Loucy (cell line): ENCODE measurements at regions not wholly inside any gene's neighbourhood (a gene's known extent, or its start where the extent isn't known, plus 50 kb on each side); places are given as distances from the start of the nearest gene placed in this dataset.

Experiments
- H2AFZ ChIP-seq: fragments of 200-600 bp; sonication (generic); 2 replicates; pipeline ENCODE4 v1.6.0; 2016; ENCODE audit warnings: antibody characterized with exemption, mild to moderate bottlenecking, low read length, moderate library complexity
- H3F3A ChIP-seq: fragments of 200-600 bp; 2 replicates; pipeline ENCODE4 v1.6.0; 2016; ENCODE audit warnings: antibody characterized with exemption, low read depth, mild to moderate bottlenecking
- H3K27me3 ChIP-seq: fragments of 200-600 bp; sonication (generic); 2 replicates; pipeline ENCODE4 v1.6.1; 2014; ENCODE audit warnings: low read length, mild to moderate bottlenecking; ENCODE audit not compliant: insufficient read depth, poor library complexity, severe bottlenecking
- H3K36me3 ChIP-seq: fragments of 200-600 bp; sonication (generic); 2 replicates; pipeline ENCODE4 v1.6.1; 2016; ENCODE audit warnings: low read length; ENCODE audit not compliant: insufficient read depth
- H3K4me1 ChIP-seq: fragments of 200-600 bp; sonication (generic); 2 replicates; pipeline ENCODE4 v1.5.1; 2014; ENCODE audit warnings: low read length, mild to moderate bottlenecking; ENCODE audit not compliant: insufficient read depth, poor library complexity, severe bottlenecking
- H3K4me2 ChIP-seq: fragments of 200-600 bp; sonication (generic); 2 replicates; pipeline ENCODE4 v1.6.0; 2014; ENCODE audit warnings: antibody characterized with exemption, low read length, low read depth, mild to moderate bottlenecking; ENCODE audit not compliant: poor library complexity, severe bottlenecking
- H3K4me3 ChIP-seq: fragments of 200-600 bp; sonication (generic); 2 replicates; pipeline ENCODE4 v1.5.1; 2014; ENCODE audit warnings: low read length, mild to moderate bottlenecking, mixed read lengths; ENCODE audit not compliant: poor library complexity, severe bottlenecking
- H3K79me2 ChIP-seq: fragments of 200-600 bp; sonication (generic); 2 replicates; pipeline ENCODE4 v1.6.1; 2014; ENCODE audit warnings: low read length; ENCODE audit not compliant: insufficient read depth
- H3K9ac ChIP-seq: fragments of 200-600 bp; sonication (generic); 2 replicates; pipeline ENCODE4 v1.6.0; 2014; ENCODE audit warnings: mild to moderate bottlenecking, low read depth, low read length, moderate library complexity; ENCODE audit not compliant: poor library complexity, severe bottlenecking
- H3K9me2 ChIP-seq: fragments of 200-600 bp; sonication (generic); replicated peaks from 2 replicates; pipeline ENCODE4 v1.6.1; 2016; ENCODE audit warnings: low read depth, low read length, mixed read lengths
- H3K9me3 ChIP-seq: fragments of 200-600 bp; sonication (generic); 2 replicates; pipeline ENCODE4 v1.6.1; 2014; ENCODE audit warnings: mild to moderate bottlenecking, antibody characterized with exemption, low read length, low read depth; ENCODE audit not compliant: insufficient read depth
- H4K20me1 ChIP-seq: fragments of 200-600 bp; sonication (generic); 2 replicates; pipeline ENCODE4 v1.6.0; 2014; ENCODE audit warnings: antibody characterized with exemption, low read length, mild to moderate bottlenecking; ENCODE audit not compliant: insufficient read depth, poor library complexity, severe bottlenecking
- EZH2phosphoT487 ChIP-seq: fragments of 200-600 bp; IDR thresholded peaks from 2 replicates; pipeline ENCODE4 v1.6.1; 2018; ENCODE audit warnings: antibody characterized with exemption, mild to moderate bottlenecking, moderate library complexity, borderline replicate concordance
- TF ChIP-seq, protein P1 (sequence below): fragments of 200-600 bp; sonication (generic); conservative IDR thresholded peaks from 2 replicates; pipeline ENCODE4 v1.5.1; 2014; ENCODE audit warnings: mild to moderate bottlenecking, antibody characterized with exemption, low read length

DNA sequence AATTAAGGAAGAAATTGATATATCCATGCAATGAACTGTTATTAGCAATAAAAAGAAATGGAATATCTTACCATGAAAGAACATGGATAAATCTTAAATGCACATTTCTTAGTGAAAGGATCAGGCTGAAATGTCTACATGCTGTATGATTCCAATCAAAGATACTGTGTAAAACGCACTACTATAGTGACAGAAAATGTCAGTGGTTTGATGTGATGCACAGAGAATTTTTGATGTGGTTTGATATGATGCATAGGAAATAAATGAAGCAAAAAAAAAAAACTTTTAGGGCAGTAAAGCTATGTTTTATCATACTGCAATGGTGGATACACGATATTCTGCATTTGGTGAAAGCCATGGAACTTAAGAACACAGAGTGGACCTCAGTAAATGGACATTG lies 547.6 kb downstream of the GABRG1 start:
- no peak overlapping the region for H2AFZ ChIP-seq
- H3K9ac ChIP-seq: no peak overlapping the region
- no peaks in the 10 kb centered on the region for H3K4me1 ChIP-seq
- no peak overlapping the region for H3K4me3 ChIP-seq
- no peak overlapping the region for H3K4me2 ChIP-seq
- no peaks in the 10 kb centered on the region for H3K9me2 ChIP-seq
- no peaks in the 10 kb centered on the region for H3K36me3 ChIP-seq
- H3K9me3 ChIP-seq: no peaks in the 10 kb centered on the region
- H4K20me1 ChIP-seq: no peaks in the 10 kb centered on the region
- no peak for TF ChIP-seq EZH2phosphoT487
- TF ChIP-seq, protein P1, sequence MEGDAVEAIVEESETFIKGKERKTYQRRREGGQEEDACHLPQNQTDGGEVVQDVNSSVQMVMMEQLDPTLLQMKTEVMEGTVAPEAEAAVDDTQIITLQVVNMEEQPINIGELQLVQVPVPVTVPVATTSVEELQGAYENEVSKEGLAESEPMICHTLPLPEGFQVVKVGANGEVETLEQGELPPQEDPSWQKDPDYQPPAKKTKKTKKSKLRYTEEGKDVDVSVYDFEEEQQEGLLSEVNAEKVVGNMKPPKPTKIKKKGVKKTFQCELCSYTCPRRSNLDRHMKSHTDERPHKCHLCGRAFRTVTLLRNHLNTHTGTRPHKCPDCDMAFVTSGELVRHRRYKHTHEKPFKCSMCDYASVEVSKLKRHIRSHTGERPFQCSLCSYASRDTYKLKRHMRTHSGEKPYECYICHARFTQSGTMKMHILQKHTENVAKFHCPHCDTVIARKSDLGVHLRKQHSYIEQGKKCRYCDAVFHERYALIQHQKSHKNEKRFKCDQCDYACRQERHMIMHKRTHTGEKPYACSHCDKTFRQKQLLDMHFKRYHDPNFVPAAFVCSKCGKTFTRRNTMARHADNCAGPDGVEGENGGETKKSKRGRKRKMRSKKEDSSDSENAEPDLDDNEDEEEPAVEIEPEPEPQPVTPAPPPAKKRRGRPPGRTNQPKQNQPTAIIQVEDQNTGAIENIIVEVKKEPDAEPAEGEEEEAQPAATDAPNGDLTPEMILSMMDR: no peak
- H3K79me2 ChIP-seq: no peaks in the 10 kb centered on the region
- no peaks in the 10 kb centered on the region for H3F3A ChIP-seq
- no peaks in the 10 kb centered on the region for H3K27me3 ChIP-seq

DNA sequence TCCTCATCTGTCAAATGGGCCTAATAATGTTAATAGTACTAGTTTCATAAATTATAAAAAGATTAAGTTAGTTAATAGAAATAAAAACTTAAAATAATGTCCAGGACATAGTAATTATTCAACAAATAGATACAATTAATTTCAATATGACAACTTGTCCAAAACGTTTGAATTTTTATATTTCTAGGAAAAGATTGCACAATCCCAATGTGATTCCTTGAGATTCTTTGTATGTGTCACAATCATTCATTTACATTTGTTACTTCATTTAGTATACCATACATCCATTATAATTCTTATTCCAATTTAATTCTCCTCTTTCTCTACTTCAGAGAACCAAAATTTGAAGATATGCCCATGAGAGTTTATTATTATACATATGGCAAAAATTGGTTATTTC lies 554.2 kb downstream of the GABRG1 start:
- Histone ChIP-seq H3K4me2 (no peak overlapping the region), H4K20me1 (no peaks in the 10 kb centered on the region), H3F3A (no peaks in the 10 kb centered on the region), H2AFZ (no peak overlapping the region), H3K36me3 (no peaks in the 10 kb centered on the region), H3K79me2 (no peaks in the 10 kb centered on the region), H3K9me3 (no peaks in the 10 kb centered on the region), H3K9me2 (no peaks in the 10 kb centered on the region), H3K9ac (no peak overlapping the region), H3K4me3 (no peak overlapping the region), H3K27me3 (no peaks in the 10 kb centered on the region), H3K4me1 (no peaks in the 10 kb centered on the region)
- TF ChIP-seq EZH2phosphoT487: no peak
- TF ChIP-seq, protein P1: no peak

DNA sequence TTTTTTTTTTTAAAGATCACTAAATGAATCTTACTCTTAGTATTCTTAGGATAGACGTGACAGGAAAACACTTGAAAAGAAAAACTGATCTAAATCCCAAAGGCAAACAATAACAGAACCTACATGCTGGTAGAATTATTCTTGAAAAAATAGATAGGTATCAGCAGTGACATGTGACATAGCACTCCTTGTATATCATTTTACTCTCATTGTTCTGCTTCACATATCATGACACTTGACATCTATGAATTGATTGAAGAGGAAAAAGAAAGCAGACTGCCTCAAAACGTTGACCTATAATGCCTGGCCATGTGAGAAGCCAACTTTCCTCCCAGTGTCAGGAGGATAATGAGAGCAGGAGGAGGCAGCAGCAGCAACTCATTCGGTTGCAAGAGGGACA lies 555.2 kb downstream of the GABRG1 start:
- no peak overlapping the region for H3K4me3 ChIP-seq
- no peaks in the 10 kb centered on the region for H3K27me3 ChIP-seq
- H3K9ac ChIP-seq: no peak overlapping the region
- H3K9me2 ChIP-seq: no peaks in the 10 kb centered on the region
- H3K4me2 ChIP-seq: no peak overlapping the region
- no peak for TF ChIP-seq EZH2phosphoT487
- TF ChIP-seq, protein P1: no peak
- H3F3A ChIP-seq: no peaks in the 10 kb centered on the region
- no peaks in the 10 kb centered on the region for H3K4me1 ChIP-seq
- no peaks in the 10 kb centered on the region for H3K36me3 ChIP-seq
- H3K79me2 ChIP-seq: no peaks in the 10 kb centered on the region
- no peaks in the 10 kb centered on the region for H3K9me3 ChIP-seq
- no peaks in the 10 kb centered on the region for H4K20me1 ChIP-seq
- H2AFZ ChIP-seq: no peak overlapping the region
